ENCODE measurements at regions not wholly inside any gene's neighbourhood (a gene's known extent, or its start where the extent isn't known, plus 50 kb on each side); places are given as distances from the start of the nearest gene placed in this dataset.

DNA sequence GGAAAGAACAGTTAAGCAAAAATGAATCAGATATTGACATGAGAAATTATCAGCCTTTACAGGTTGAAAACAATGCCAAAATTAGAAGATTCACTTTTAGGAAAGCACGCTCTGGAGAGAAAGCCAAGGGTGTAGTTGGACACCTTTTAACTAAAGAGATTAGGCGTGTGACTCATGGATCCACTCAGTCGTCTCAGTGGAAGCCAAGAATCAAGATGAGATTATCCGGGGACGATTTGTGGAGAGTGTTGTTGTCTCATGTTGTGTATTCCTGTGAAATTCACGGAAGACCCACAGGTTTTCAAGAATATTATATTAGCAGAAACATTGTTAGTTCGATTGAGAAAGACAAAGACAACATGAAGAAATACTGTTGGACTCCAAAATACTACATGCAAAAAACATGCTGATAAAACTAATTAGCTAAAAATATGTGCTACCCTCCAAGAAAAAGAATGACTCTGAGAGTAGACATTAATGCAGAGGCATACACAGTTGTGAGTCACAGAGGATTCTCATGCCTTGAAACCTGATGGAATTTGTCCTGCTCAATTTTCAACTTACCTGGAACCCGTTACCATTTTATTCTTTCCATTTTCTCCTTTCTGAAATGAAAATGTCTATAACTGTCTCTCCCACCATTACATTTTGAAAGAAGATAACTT is 192.1 kb upstream of the RND3 start:
- no TSS peak for BruUV-seq (replicated peaks)
- H2AFZ ChIP-seq (ENCODE audit: low read depth, low read length): no peak overlapping the region
- no peaks in the 10 kb centered on the region for H3K9me3 ChIP-seq (replicated peaks; ENCODE audit: control insufficient read depth, insufficient read depth, low read length)
- H3K27me3 ChIP-seq (ENCODE audit: control insufficient read depth in 2 of 2, insufficient read depth in 2 of 2, low read length in 2 of 2): no peaks in the 10 kb centered on the region
- ChIA-PET CTCF (no interaction called here), POLR2A (no interaction called here)
- dilution Hi-C loops (cut with MboI; ENCODE audit: extremely low pct_ligation_motif_present, low sequenced_read_pairs): no loop called here
- no peak for FAIRE-seq
- peaks cover 4% of the 10 kb centered on the region for H3K4me1 ChIP-seq (ENCODE audit: control insufficient read depth, extremely low read depth, insufficient read depth, low read length)
- intact Hi-C loops (cut with micrococcal nuclease): no loop called here
- H3K36me3 ChIP-seq (ENCODE audit: control insufficient read depth in 2 of 2, extremely low read depth in 1 of 2, insufficient read depth in 2 of 2, low read length in 2 of 2): no peaks in the 10 kb centered on the region
- H3K27ac ChIP-seq (ENCODE audit: insufficient read depth, low read depth, low read length): no peak overlapping the region
- H3K9ac ChIP-seq (replicated peaks; ENCODE audit: extremely low read depth, insufficient read depth, low read length): no peak overlapping the region
- TF ChIP-seq, protein P1, sequence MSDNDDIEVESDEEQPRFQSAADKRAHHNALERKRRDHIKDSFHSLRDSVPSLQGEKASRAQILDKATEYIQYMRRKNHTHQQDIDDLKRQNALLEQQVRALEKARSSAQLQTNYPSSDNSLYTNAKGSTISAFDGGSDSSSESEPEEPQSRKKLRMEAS (IDR thresholded peaks at IDR 0.05; ENCODE audit: insufficient read depth, insufficient read length): no peak
- H4K20me1 ChIP-seq (replicated peaks; ENCODE audit: control insufficient read depth, extremely low read depth, insufficient read depth, low read length): no peaks in the 10 kb centered on the region
- H3K79me2 ChIP-seq (ENCODE audit: control insufficient read depth, insufficient read depth, low read length): no peaks in the 10 kb centered on the region
- no peak for DNase-seq (ENCODE audit: low read depth, low spot score)
- no peak overlapping the region for H3K4me2 ChIP-seq (ENCODE audit: insufficient read depth, low read length)
- no peaks in the 10 kb centered on the region for H3K9me1 ChIP-seq (replicated peaks; ENCODE audit: control insufficient read depth, extremely low read depth, insufficient read depth, low read length)
- H3K4me3 ChIP-seq (replicated peaks in 1 of 3; ENCODE audit: insufficient read depth in 1 of 3, low read depth in 1 of 3, low read length in 3 of 3): no peak overlapping the region

DNA sequence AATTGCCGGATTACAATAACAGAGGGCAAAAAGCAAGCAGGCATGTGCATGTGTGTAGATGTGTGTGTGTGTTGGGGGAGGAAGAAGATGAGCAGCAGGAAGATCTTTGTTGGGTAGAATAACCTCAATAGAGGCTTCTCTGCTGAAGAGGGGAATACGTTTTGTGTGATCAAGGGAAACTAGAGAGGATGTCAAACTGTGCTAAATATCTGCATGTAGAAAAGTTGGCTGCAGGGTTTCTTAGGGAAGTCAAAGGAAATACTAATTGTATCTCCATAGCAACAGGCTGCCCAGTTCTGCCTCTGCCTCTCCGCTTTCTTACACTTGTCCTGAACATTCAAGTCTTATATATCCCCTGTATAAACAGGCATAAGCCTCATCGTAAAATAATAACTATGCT is 190.1 kb upstream of the RND3 start:
- peaks cover 4% of the 10 kb centered on the region for H3K4me1 ChIP-seq (ENCODE audit: control insufficient read depth, extremely low read depth, insufficient read depth, low read length)
- DNase-seq (ENCODE audit: low read depth, low spot score): peak; percentile 33
- no peaks in the 10 kb centered on the region for H3K9me1 ChIP-seq (replicated peaks; ENCODE audit: control insufficient read depth, extremely low read depth, insufficient read depth, low read length)
- H3K27me3 ChIP-seq (ENCODE audit: control insufficient read depth in 2 of 2, insufficient read depth in 2 of 2, low read length in 2 of 2): no peaks in the 10 kb centered on the region
- H3K79me2 ChIP-seq (ENCODE audit: control insufficient read depth, insufficient read depth, low read length): no peaks in the 10 kb centered on the region
- H3K4me2 ChIP-seq (ENCODE audit: insufficient read depth, low read length): no peak overlapping the region
- H3K9ac ChIP-seq (replicated peaks; ENCODE audit: extremely low read depth, insufficient read depth, low read length): no peak overlapping the region
- H2AFZ ChIP-seq (ENCODE audit: low read depth, low read length): no peak overlapping the region
- dilution Hi-C loops (cut with MboI; ENCODE audit: extremely low pct_ligation_motif_present, low sequenced_read_pairs) (no loop called here), intact Hi-C loops (cut with micrococcal nuclease) (no loop called here)
- ChIA-PET CTCF (interaction anchor here (1.2 kb wide), 1 partner anchor 10 kb away, joined by 4 read pairs; no protein-coding TSS in a partner anchor), POLR2A (no interaction called here)
- H3K9me3 ChIP-seq (replicated peaks; ENCODE audit: control insufficient read depth, insufficient read depth, low read length): no peaks in the 10 kb centered on the region
- no peak overlapping the region for H3K27ac ChIP-seq (ENCODE audit: insufficient read depth, low read depth, low read length)
- H3K4me3 ChIP-seq (replicated peaks in 1 of 3; ENCODE audit: insufficient read depth in 1 of 3, low read depth in 1 of 3, low read length in 3 of 3): no peak overlapping the region
- FAIRE-seq: no peak
- H4K20me1 ChIP-seq (replicated peaks; ENCODE audit: control insufficient read depth, extremely low read depth, insufficient read depth, low read length): no peaks in the 10 kb centered on the region
- H3K36me3 ChIP-seq (ENCODE audit: control insufficient read depth in 2 of 2, extremely low read depth in 1 of 2, insufficient read depth in 2 of 2, low read length in 2 of 2): no peaks in the 10 kb centered on the region
- no TSS peak for BruUV-seq (replicated peaks)
- no peak for TF ChIP-seq POLR2A (IDR thresholded peaks at IDR 0.05; ENCODE audit: low read depth, low read length)

All from endothelial cell of umbilical vein (primary cell).